ENCODE measurements at regions not wholly inside any gene's neighbourhood (a gene's known extent, or its start where the extent isn't known, plus 50 kb on each side); places are given as distances from the start of the nearest gene placed in this dataset.

- TF ChIP-seq CTCF (IDR thresholded peaks at IDR 0.05 in 2 of 3, conservative IDR thresholded peaks at IDR 0.05 in 1 of 3; ENCODE audit: borderline replicate concordance in 1 of 3, insufficient read depth in 1 of 3, low read depth in 2 of 3, low read length in 2 of 3) (no peak), POLR2A (IDR thresholded peaks at IDR 0.05; ENCODE audit: borderline replicate concordance, extremely low read depth, insufficient read depth, insufficient read length) (no peak), POLR2AphosphoS5 (IDR thresholded peaks at IDR 0.05; ENCODE audit: low read depth, low read length) (no peak), RAD21 (IDR thresholded peaks at IDR 0.05; ENCODE audit: low read depth) (no peak), CEBPB (IDR thresholded peaks at IDR 0.05; ENCODE audit: low read depth) (no peak), ZBTB33 (IDR thresholded peaks at IDR 0.05; ENCODE audit: extremely low read depth, insufficient replicate concordance, low read length) (no peak), REST (IDR thresholded peaks at IDR 0.05; ENCODE audit: low read depth) (no peak), EZH2 (IDR thresholded peaks at IDR 0.05) (no peak), CBX3 (IDR thresholded peaks at IDR 0.05; ENCODE audit: low read depth) (no peak)
Observed at GRCh38 chr2:196294516-196294909, 123.1 kb upstream of the STK17B start.

All from HCT116 (cell line).